Erythroblast (primary cell): ENCODE measurements at regions not wholly inside any gene's neighbourhood (a gene's known extent, or its start where the extent isn't known, plus 50 kb on each side); places are given as distances from the start of the nearest gene placed in this dataset.

Source experiments
- GATA1 ChIP-seq: IDR thresholded peaks from 2 replicates; pipeline ENCODE4 v1.6.1; 2011; ENCODE audit warnings: low read depth, mild to moderate bottlenecking, control low read depth, low read length, moderate library complexity
- POLR2A ChIP-seq: IDR thresholded peaks from 2 replicates; pipeline ENCODE4 v1.6.1; 2011; ENCODE audit warnings: mild to moderate bottlenecking, low read length

DNA sequence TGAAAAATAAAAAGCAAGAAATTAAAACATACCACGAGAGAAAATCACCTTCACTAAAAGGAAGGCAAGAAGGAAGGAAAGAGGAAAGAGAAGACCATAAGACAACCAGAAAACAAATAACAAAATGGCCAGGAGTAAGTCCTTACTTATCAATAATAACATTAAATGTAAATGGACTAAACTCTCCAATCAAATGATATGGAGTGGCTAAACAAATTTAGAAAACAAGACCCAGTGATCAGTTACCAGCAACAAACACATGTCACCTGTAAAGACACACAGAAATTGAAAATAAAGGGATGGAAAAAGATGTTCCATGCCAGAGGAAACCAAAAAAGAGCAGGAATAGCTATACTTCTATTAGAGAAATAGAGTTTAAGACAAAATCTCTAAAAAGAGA is 85.0 kb upstream of the SLC38A4 start:
- TF ChIP-seq POLR2A (no peak), GATA1 (no peak)
